ENCODE measurements at regions not wholly inside any gene's neighbourhood (a gene's known extent, or its start where the extent isn't known, plus 50 kb on each side); places are given as distances from the start of the nearest gene placed in this dataset.

DNA sequence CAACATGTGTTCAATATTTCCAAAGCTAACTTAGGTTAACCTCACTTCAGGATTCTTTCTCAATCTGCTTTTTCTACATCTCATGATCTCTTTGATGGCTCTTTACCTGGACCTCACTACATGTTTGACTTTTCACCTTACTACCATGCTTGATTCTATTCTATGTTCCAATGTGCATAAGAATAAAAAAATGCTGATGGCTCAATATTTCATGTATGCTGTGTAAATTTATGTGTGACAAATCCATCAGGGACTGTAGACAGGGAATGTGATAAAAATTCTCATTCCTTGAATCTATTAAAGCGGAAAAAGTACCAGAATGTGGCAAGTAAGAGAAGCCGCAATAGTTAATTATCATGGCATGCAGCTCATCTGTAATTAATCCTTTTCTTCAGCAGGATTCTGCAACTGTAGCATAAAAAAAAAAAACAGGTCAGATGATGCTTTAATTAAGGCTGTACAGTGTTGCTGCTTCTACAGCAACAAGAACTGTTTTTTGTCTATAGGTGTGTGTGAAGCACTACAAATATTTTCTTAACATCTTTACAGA, 276.9 kb upstream of the PRKD1 start:
- TF ChIP-seq CTCF (conservative IDR thresholded peaks at IDR 0.05 in 1 of 2, IDR thresholded peaks at IDR 0.05 in 1 of 2; ENCODE audit: low read depth in 1 of 2, low read length in 2 of 2), result no peak
- TF ChIP-seq EZH2 (IDR thresholded peaks at IDR 0.05; ENCODE audit: low read length, missing control alignments), result no peak
